B cell (primary cell): ENCODE measurements at regions not wholly inside any gene's neighbourhood (a gene's known extent, or its start where the extent isn't known, plus 50 kb on each side); places are given as distances from the start of the nearest gene placed in this dataset.

Experiments
- ATAC-seq: fragments of 200-7000 bp; cut with Tn5 transposase; one replicate; pipeline ENCODE4 v1.10.0; 2021; ENCODE audit warnings: low read depth, mild to moderate bottlenecking, moderate number of reproducible peaks, moderate library complexity
- CTCF ChIA-PET: fragments of 350-600 bp; sonication (Branson Sonifier 250); formaldehyde crosslinking; loops from one replicate; lab custom pipeline; 2021; ENCODE audit warnings: antibody characterized with exemption, inconsistent platforms; lab: Charles Lee
- POLR2A ChIA-PET: fragments of 350-600 bp; sonication (Branson Sonifier 250); formaldehyde crosslinking; loops from one replicate; lab custom pipeline; 2021; ENCODE audit warnings: antibody characterized with exemption; lab: Charles Lee
- DNase-seq: peaks from one replicate; pipeline ENCODE4 v3.0.0; 2013
- H2AFZ ChIP-seq: 2 replicates; pipeline ENCODE4 v1.6.1; 2012; ENCODE audit warnings: mild to moderate bottlenecking, low read depth, low read length; ENCODE audit not compliant: insufficient read depth, poor library complexity, severe bottlenecking
- H3K27ac ChIP-seq, 2 donors: 1 replicate in 1 of 2; 2 replicates in 1 of 2; pipeline ENCODE4 v1.5.1; 2012 to 2013; ENCODE audit warnings: low read length in 2 of 2, mild to moderate bottlenecking in 2 of 2, moderate library complexity in 1 of 2
- H3K27me3 ChIP-seq, 4 experiments: fragments of 200-600 bp in 1 of 4; sonication (generic) in 1 of 4; replicated peaks in 1 of 4; 1 replicate in 2 of 4; 2 replicates in 2 of 4; pipeline versions ENCODE4 v1.6.1 to v1.7.0; 2013 to 2016; ENCODE audit warnings: low read length in 3 of 4, mild to moderate bottlenecking in 2 of 4, mixed read lengths in 1 of 4, moderate library complexity in 1 of 4; ENCODE audit not compliant: insufficient read depth in 4 of 4, control insufficient read depth in 3 of 4; ENCODE audit errors: control extremely low read depth in 1 of 4
- H3K36me3 ChIP-seq, 2 experiments: replicated peaks in 1 of 2; 1 replicate in 1 of 2; 2 replicates in 1 of 2; pipeline versions ENCODE4 v1.6.1 to v1.7.1; 2013; ENCODE audit warnings: low read length in 1 of 2; ENCODE audit not compliant: insufficient read depth in 2 of 2, control insufficient read depth in 1 of 2; ENCODE audit errors: control extremely low read depth in 1 of 2, extremely low read depth in 1 of 2
- H3K4me1 ChIP-seq, 2 donors: fragments of 200-600 bp in 1 of 2; sonication (generic) in 1 of 2; 1 replicate in 1 of 2; 2 replicates in 1 of 2; pipeline versions ENCODE4 v1.5.1 to v1.6.1; 2013 to 2017; ENCODE audit warnings: low read length in 2 of 2; ENCODE audit not compliant: control insufficient read depth in 2 of 2, insufficient read depth in 2 of 2
- H3K4me2 ChIP-seq: replicated peaks from 2 replicates; pipeline ENCODE3; 2012; ENCODE audit warnings: mild to moderate bottlenecking, low read depth, low read length; ENCODE audit not compliant: poor library complexity, severe bottlenecking
- H3K4me3 ChIP-seq, 5 experiments: fragments of 200-600 bp in 1 of 5; sonication (generic) in 1 of 5; 1 replicate in 3 of 5; 2 replicates in 2 of 5; pipeline versions ENCODE4 v1.5.1 to v1.7.0; 2011 to 2016; ENCODE audit warnings: low read length in 4 of 5, mild to moderate bottlenecking in 4 of 5, low read depth in 2 of 5, control low read depth in 1 of 5, moderate library complexity in 1 of 5; ENCODE audit not compliant: insufficient read depth in 1 of 5; ENCODE audit errors: control extremely low read depth in 1 of 5, extremely low read depth in 1 of 5
- H3K79me2 ChIP-seq: fragments of 200-600 bp; sonication (generic); one replicate; pipeline ENCODE4 v1.6.0; 2016; ENCODE audit warnings: low read length; ENCODE audit not compliant: control insufficient read depth, insufficient read depth
- H3K9ac ChIP-seq: fragments of 200-600 bp; sonication (generic); 2 replicates; pipeline ENCODE4 v1.6.1; 2017; ENCODE audit warnings: mild to moderate bottlenecking, low read length, moderate library complexity
- H3K9me3 ChIP-seq, 3 donors: one replicate each; pipeline versions ENCODE4 v1.6.1 to v1.7.1; 2013; ENCODE audit warnings: low read length in 2 of 3; ENCODE audit not compliant: control insufficient read depth in 2 of 3, insufficient read depth in 1 of 3; ENCODE audit errors: control extremely low read depth in 1 of 3
- H4K20me1 ChIP-seq: 2 replicates; pipeline ENCODE4 v1.6.0; 2012; ENCODE audit warnings: mild to moderate bottlenecking, low read length; ENCODE audit not compliant: insufficient read depth, control insufficient read depth, poor library complexity, severe bottlenecking
- H3K27ac Mint-ChIP-seq: one replicate; pipeline ENCODE4 v1.8.0; 2021; ENCODE audit warnings: mixed read lengths
- H3K27me3 Mint-ChIP-seq: one replicate; pipeline ENCODE4 v1.8.0; 2021; ENCODE audit warnings: mixed read lengths
- H3K4me1 Mint-ChIP-seq: one replicate; pipeline ENCODE4 v1.8.0; 2021; ENCODE audit warnings: mixed read lengths
- H3K4me3 Mint-ChIP-seq: one replicate; pipeline ENCODE4 v1.8.0; 2021; ENCODE audit warnings: mixed read lengths
- H3K9me3 Mint-ChIP-seq: one replicate; pipeline ENCODE4 v1.8.0; 2022; ENCODE audit warnings: mixed read lengths; ENCODE audit not compliant: insufficient read depth
- CTCF ChIP-seq: fragments of 200-600 bp; IDR thresholded peaks from one replicate; pipeline ENCODE4 v1.8.0; 2022; ENCODE audit warnings: antibody characterized with exemption, mild to moderate bottlenecking
- EZH2 ChIP-seq: IDR thresholded peaks from 2 replicates; pipeline ENCODE4 v1.6.1; 2012; ENCODE audit warnings: borderline replicate concordance, low read depth, mild to moderate bottlenecking, moderate library complexity, low read length; ENCODE audit not compliant: insufficient read depth, poor library complexity, severe bottlenecking
- WGBS: methylation state at CpG from one replicate; pipeline ENCODE4 v1.1.5; 2013; ENCODE audit warnings: missing lambda C conversion rate; ENCODE audit not compliant: insufficient coverage; 5-methylcytosine and 5-hydroxymethylcytosine counted together
- intact Hi-C: fragments of 100-400 bp; cut with micrococcal nuclease; formaldehyde crosslinking; loops from one replicate; pipeline ENCODE4 v1.10.0; 2022

- POLR2A ChIA-PET = no interaction called here
- intact Hi-C loops = no loop called here
- no peak overlapping the region for H3K27ac ChIP-seq
- no peaks in the 10 kb centered on the region for H4K20me1 ChIP-seq
- CTCF ChIA-PET = no interaction called here
- H3K9ac ChIP-seq = no peak overlapping the region
- H3K4me3 ChIP-seq = no peak overlapping the region
- ATAC-seq = no peak
- no peaks in the 10 kb centered on the region for H3K36me3 ChIP-seq
- H3K4me1 ChIP-seq = no peaks in the 10 kb centered on the region
- TF ChIP-seq CTCF (no peak), EZH2 (no peak)
- no peak overlapping the region for H3K27ac Mint-ChIP-seq
- no CpG with 5 or more reads among the region's 3 CpGs for WGBS
- H3K9me3 Mint-ChIP-seq = peaks cover 2% of the 10 kb centered on the region
- no peaks in the 10 kb centered on the region for H3K9me3 ChIP-seq
- no peak overlapping the region for H2AFZ ChIP-seq
- DNase-seq = no peak
- no peak overlapping the region for H3K4me2 ChIP-seq
- H3K4me3 Mint-ChIP-seq = no peak overlapping the region
- no peaks in the 10 kb centered on the region for H3K4me1 Mint-ChIP-seq
- H3K27me3 Mint-ChIP-seq = no peaks in the 10 kb centered on the region
- H3K79me2 ChIP-seq = no peaks in the 10 kb centered on the region
- no peaks in the 10 kb centered on the region for H3K27me3 ChIP-seq
Observed at GRCh38 chr11:42837994-42838393, 473.8 kb upstream of the API5 start.

- DNase-seq (no peak), ATAC-seq (no peak)
- Histone ChIP-seq H3K9ac (no peak overlapping the region), H4K20me1 (no peaks in the 10 kb centered on the region), H3K27me3 (no peaks in the 10 kb centered on the region), H3K4me3 (no peak overlapping the region), H3K27ac (no peak overlapping the region), H3K4me1 (no peaks in the 10 kb centered on the region), H3K9me3 (no peaks in the 10 kb centered on the region), H2AFZ (no peak overlapping the region), H3K4me2 (no peak overlapping the region), H3K79me2 (no peaks in the 10 kb centered on the region), H3K36me3 (no peaks in the 10 kb centered on the region)
- Mint-ChIP-seq H3K27me3 (no peaks in the 10 kb centered on the region), H3K4me3 (no peak overlapping the region), H3K9me3 (peaks cover 2% of the 10 kb centered on the region), H3K4me1 (no peaks in the 10 kb centered on the region), H3K27ac (no peak overlapping the region)
- POLR2A ChIA-PET = no interaction called here
- WGBS = 66% methylated on average over 5 of the region's 7 CpGs
- TF ChIP-seq EZH2 (no peak), CTCF (no peak)
- CTCF ChIA-PET = no interaction called here
- intact Hi-C loops = loop anchor here (10.0 kb wide), 1 partner anchor 64 kb away; no protein-coding TSS in a partner anchor
Observed at GRCh38 chr11:42840176-42840829, 471.5 kb upstream of the API5 start.
